Panc1 (cell line): ENCODE measurements at regions not wholly inside any gene's neighbourhood (a gene's known extent, or its start where the extent isn't known, plus 50 kb on each side); places are given as distances from the start of the nearest gene placed in this dataset.

Experiments used
- CTCF ChIP-seq: fragments of 450-650 bp; IDR thresholded peaks from 2 replicates; pipeline ENCODE4 v1.5.1; 2017; ENCODE audit warnings: mild to moderate bottlenecking
- SIN3A ChIP-seq: IDR thresholded peaks from 2 replicates; pipeline ENCODE4 v1.6.1; 2012; ENCODE audit warnings: low read depth, mild to moderate bottlenecking, low read length, moderate library complexity, borderline replicate concordance; ENCODE audit not compliant: insufficient read depth

GRCh38 chr6:6901205-6901719, 206.5 kb upstream of the RREB1 start:
- TF ChIP-seq CTCF (no peak), SIN3A (no peak)
